ENCODE measurements at regions not wholly inside any gene's neighbourhood (a gene's known extent, or its start where the extent isn't known, plus 50 kb on each side); places are given as distances from the start of the nearest gene placed in this dataset.

DNA sequence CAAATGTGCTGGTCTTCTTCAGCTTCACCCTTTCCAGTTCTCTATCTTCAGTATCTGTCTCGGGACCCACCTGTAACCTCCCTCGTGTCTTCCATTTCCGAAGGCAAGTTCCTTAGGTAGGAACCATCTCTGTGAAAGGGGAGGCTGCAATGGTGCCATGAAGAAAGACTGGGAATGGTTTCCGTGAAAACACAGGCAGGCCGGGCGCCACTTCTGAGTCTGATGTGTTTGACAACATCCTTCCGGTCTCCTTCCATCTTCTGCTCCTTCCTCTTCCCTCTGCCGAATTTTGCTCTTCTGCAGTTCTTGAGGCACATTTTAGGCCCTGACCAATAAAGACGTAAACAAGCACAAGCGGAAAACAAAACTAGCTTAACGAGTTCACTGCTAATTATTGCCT is 328.0 kb downstream of the THBS2 start:
- no peaks in the 10 kb centered on the region for H3K36me3 ChIP-seq
- H3K27ac ChIP-seq: no peak overlapping the region
- no peak for TF ChIP-seq POLR2A (IDR thresholded peaks at IDR 0.05)
- TF ChIP-seq EP300 (IDR thresholded peaks at IDR 0.05): no peak
- TF ChIP-seq POLR2AphosphoS5 (IDR thresholded peaks at IDR 0.05): no peak
- TF ChIP-seq, protein P1, sequence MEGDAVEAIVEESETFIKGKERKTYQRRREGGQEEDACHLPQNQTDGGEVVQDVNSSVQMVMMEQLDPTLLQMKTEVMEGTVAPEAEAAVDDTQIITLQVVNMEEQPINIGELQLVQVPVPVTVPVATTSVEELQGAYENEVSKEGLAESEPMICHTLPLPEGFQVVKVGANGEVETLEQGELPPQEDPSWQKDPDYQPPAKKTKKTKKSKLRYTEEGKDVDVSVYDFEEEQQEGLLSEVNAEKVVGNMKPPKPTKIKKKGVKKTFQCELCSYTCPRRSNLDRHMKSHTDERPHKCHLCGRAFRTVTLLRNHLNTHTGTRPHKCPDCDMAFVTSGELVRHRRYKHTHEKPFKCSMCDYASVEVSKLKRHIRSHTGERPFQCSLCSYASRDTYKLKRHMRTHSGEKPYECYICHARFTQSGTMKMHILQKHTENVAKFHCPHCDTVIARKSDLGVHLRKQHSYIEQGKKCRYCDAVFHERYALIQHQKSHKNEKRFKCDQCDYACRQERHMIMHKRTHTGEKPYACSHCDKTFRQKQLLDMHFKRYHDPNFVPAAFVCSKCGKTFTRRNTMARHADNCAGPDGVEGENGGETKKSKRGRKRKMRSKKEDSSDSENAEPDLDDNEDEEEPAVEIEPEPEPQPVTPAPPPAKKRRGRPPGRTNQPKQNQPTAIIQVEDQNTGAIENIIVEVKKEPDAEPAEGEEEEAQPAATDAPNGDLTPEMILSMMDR (IDR thresholded peaks at IDR 0.05): no peak
- H3K4me3 ChIP-seq: no peak overlapping the region
- H3K4me1 ChIP-seq: peaks cover 0 to 2% (median 0%) of the 10 kb centered on the region in 4 donors
- H3K27me3 ChIP-seq: no peaks in the 10 kb centered on the region
- intact Hi-C loops (cut with DNase I; ENCODE audit: low total_unique reads): no loop called here
- WGBS, 5 donors: 87 to 94% (median 91%) methylated on average over 11 of the region's 11 CpGs
- peaks cover 0 to 3% (median 0%) of the 10 kb centered on the region in 4 donors for H3K9me3 ChIP-seq
- DNase-seq: no peak

DNA sequence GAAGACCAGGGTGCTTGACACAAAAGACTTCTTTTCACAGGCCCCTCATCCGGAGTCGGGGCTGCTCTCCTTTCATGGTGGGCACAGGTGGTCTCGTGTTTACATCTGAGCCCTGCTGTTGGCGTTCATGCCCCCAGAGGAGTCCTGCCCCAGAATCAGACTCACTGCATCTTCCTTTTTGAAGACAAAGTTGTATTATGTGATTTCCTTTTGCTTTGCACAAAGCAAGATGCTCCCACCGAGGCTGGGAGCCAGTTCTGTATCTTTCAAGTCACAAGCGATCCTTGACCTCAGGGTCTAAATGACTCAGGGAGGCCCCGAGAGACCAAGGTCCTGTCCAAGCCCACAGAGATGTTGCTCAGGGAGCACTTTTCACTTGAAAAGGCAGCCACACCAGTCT is 330.5 kb downstream of the THBS2 start:
- Histone ChIP-seq H3K9me3 (no peaks in the 10 kb centered on the region), H3K36me3 (no peaks in the 10 kb centered on the region), H3K4me3 (no peak overlapping the region), H3K27me3 (no peaks in the 10 kb centered on the region), H3K27ac (no peak overlapping the region), H3K4me1 (peaks cover 0 to 17% (median 2%) of the 10 kb centered on the region in 4 donors)
- DNase-seq: no peak
- intact Hi-C loops (cut with DNase I; ENCODE audit: low total_unique reads): no loop called here
- WGBS, 5 donors: 81 to 87% (median 86%) methylated on average over 7 of the region's 7 CpGs
- TF ChIP-seq, protein P1 (IDR thresholded peaks at IDR 0.05): no peak
- TF ChIP-seq EP300 (IDR thresholded peaks at IDR 0.05) (no peak), POLR2AphosphoS5 (IDR thresholded peaks at IDR 0.05) (no peak), POLR2A (IDR thresholded peaks at IDR 0.05) (no peak)

DNA sequence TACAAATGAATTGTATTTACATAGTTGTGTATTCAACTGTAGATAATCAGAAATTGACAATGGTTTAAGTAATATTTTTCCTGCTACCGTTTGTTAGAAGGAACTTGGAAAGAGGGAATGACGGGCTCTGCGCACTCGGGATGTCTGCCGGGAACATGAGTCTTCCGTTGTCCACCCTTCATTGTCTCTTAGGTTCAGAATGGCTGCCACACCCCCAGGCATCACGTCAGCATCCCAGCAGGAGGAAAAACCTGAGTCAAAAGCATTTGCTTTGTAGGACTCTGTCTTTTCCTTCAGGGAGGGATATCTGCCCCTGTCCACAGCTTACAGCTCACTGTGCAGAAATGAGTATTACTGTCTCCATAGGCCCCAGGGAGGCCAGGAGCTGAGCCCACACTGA is 331.2 kb downstream of the THBS2 start:
- H3K4me3 ChIP-seq: no peak overlapping the region
- 88 to 94% (median 91%) methylated on average over 7 of the region's 7 CpGs for WGBS, 5 donors
- H3K27ac ChIP-seq: no peak overlapping the region
- TF ChIP-seq POLR2A (IDR thresholded peaks at IDR 0.05): no peak
- TF ChIP-seq, protein P1 (IDR thresholded peaks at IDR 0.05): no peak
- no peak for TF ChIP-seq POLR2AphosphoS5 (IDR thresholded peaks at IDR 0.05)
- TF ChIP-seq EP300 (IDR thresholded peaks at IDR 0.05): no peak
- intact Hi-C loops (cut with DNase I; ENCODE audit: low total_unique reads): no loop called here
- no peak for DNase-seq
- H3K27me3 ChIP-seq: no peaks in the 10 kb centered on the region
- no peaks in the 10 kb centered on the region for H3K36me3 ChIP-seq
- no peaks in the 10 kb centered on the region for H3K9me3 ChIP-seq
- peaks cover 0 to 18% (median 3%) of the 10 kb centered on the region in 4 donors for H3K4me1 ChIP-seq

DNA sequence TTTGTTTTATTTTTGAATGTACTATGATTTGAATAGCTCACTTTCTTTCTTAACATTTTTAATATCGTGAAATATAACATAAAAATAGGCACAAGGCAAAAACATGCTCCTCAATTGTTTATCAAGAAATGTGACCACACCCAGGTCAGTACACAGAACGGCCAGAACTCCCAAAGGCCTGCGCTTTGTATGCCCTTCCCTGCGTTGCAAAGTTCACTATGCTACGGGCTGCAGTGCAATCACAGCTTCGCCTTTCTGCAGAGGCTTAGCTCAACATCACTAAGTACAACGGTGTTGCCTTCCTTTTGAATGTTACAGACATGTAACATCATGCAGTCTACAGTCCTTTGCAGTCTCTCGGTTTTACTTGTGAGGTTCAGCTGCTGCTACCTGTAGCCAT is 333.4 kb downstream of the THBS2 start:
- 28 to 47% (median 36%) methylated on average over 8 of the region's 8 CpGs for WGBS, 5 donors
- TF ChIP-seq POLR2AphosphoS5 (IDR thresholded peaks at IDR 0.05) (peak in 2 of 3 donors; percentile 54 to 69), EP300 (IDR thresholded peaks at IDR 0.05) (no peak), POLR2A (IDR thresholded peaks at IDR 0.05) (no peak)
- peaks cover 10 to 40% (median 23%) of the 10 kb centered on the region in 4 donors for H3K4me1 ChIP-seq
- H3K27me3 ChIP-seq: no peaks in the 10 kb centered on the region
- H3K9me3 ChIP-seq: no peaks in the 10 kb centered on the region
- no peak overlapping the region for H3K4me3 ChIP-seq
- H3K36me3 ChIP-seq: no peaks in the 10 kb centered on the region
- intact Hi-C loops (cut with DNase I; ENCODE audit: low total_unique reads): no loop called here
- DNase-seq: peak; percentile 63 to 80
- peak overlapping the region in 4 of 5 donors; percentile 14 to 72 (median 52) for H3K27ac ChIP-seq

DNA sequence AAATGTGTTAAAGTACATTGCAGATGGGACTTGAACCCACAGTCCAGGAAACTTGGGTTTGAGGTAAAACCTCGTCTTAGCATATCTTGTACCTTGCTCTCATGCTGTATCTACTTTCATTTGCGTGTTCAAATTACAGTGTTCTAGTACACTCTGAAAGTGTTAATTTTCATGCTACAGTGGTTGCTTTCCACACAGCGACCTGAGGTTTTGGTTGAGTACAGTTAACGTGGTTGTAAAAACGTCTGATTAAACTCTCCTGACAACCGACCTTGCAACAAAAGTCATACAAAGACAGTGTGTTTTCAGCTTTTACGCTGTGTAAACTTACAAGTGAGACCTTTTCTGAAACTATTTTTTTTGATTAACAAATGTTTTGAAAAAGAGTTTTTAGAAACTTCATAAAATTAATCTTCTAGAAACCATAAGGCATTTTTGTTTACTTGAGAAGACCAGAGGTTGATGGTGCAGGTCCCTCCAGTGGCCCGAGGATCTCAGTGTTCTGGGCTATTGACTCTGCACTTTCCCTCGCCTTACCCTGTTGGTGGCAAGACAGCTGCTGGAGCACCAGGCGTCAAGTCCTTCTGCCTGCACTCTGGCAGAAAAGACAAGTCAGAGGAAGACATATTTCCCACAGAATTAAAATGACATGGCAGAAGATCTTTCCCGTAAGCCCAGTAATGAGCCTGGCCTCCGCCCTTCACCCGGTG is 334.0 kb downstream of the THBS2 start:
- Histone ChIP-seq H3K9me3 (no peaks in the 10 kb centered on the region), H3K27ac (peak overlapping the region; percentile 14 to 72 (median 49)), H3K4me3 (no peak overlapping the region), H3K4me1 (peaks cover 14 to 44% (median 27%) of the 10 kb centered on the region in 4 donors), H3K36me3 (no peaks in the 10 kb centered on the region), H3K27me3 (no peaks in the 10 kb centered on the region)
- intact Hi-C loops (cut with DNase I; ENCODE audit: low total_unique reads): no loop called here
- WGBS, 5 donors: 32 to 59% (median 53%) methylated on average over 13 of the region's 13 CpGs
- TF ChIP-seq, protein P1 (IDR thresholded peaks at IDR 0.05): no peak
- TF ChIP-seq POLR2A (IDR thresholded peaks at IDR 0.05) (no peak), EP300 (IDR thresholded peaks at IDR 0.05) (no peak), POLR2AphosphoS5 (IDR thresholded peaks at IDR 0.05) (no peak)
- DNase-seq: no peak

Data from stomach (tissue), 8 donors.